Fibroblast of lung (primary cell): ENCODE measurements at regions not wholly inside any gene's neighbourhood (a gene's known extent, or its start where the extent isn't known, plus 50 kb on each side); places are given as distances from the start of the nearest gene placed in this dataset.
A peak's percentile ranks its signal among the peaks of the same experiment; 100 is the strongest.

Experiments
- EZH2 ChIP-seq: IDR thresholded peaks from 2 replicates; pipeline ENCODE4 v1.5.1; 2012; ENCODE audit warnings: low read length, control low read depth, mild to moderate bottlenecking; ENCODE audit errors: missing control alignments
- TF ChIP-seq, protein P1 (sequence below), 2 donors: IDR thresholded peaks in 1 of 2; conservative IDR thresholded peaks in 1 of 2; 1 replicate in 1 of 2; 2 replicates in 1 of 2; pipeline ENCODE4 v1.5.1; 2011 to 2012; ENCODE audit warnings: low read length in 2 of 2, control low read depth in 1 of 2, inconsistent platforms in 1 of 2, low read depth in 1 of 2, mild to moderate bottlenecking in 1 of 2

GRCh38 chr6:54697424-54697823 is 149.1 kb upstream of the FAM83B start:
- TF ChIP-seq, protein P1, sequence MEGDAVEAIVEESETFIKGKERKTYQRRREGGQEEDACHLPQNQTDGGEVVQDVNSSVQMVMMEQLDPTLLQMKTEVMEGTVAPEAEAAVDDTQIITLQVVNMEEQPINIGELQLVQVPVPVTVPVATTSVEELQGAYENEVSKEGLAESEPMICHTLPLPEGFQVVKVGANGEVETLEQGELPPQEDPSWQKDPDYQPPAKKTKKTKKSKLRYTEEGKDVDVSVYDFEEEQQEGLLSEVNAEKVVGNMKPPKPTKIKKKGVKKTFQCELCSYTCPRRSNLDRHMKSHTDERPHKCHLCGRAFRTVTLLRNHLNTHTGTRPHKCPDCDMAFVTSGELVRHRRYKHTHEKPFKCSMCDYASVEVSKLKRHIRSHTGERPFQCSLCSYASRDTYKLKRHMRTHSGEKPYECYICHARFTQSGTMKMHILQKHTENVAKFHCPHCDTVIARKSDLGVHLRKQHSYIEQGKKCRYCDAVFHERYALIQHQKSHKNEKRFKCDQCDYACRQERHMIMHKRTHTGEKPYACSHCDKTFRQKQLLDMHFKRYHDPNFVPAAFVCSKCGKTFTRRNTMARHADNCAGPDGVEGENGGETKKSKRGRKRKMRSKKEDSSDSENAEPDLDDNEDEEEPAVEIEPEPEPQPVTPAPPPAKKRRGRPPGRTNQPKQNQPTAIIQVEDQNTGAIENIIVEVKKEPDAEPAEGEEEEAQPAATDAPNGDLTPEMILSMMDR (conservative IDR thresholded peaks at IDR 0.05 in 1 of 2, IDR thresholded peaks at IDR 0.05 in 1 of 2; ENCODE audit: low read depth in 1 of 2, low read length in 2 of 2), result peak; percentile 39 to 50
- no peak for TF ChIP-seq EZH2
